Endothelial cell of umbilical vein (primary cell): ENCODE measurements at regions not wholly inside any gene's neighbourhood (a gene's known extent, or its start where the extent isn't known, plus 50 kb on each side); places are given as distances from the start of the nearest gene placed in this dataset.

ENCODE experiments used
- BruUV-seq: library from RNA; stranded (reverse); fragments of 400-500 nt; replicated peaks from 2 replicates; lab custom pipeline; 2021; lab: Mats Ljungman, UMichigan
- CTCF ChIA-PET: fragments of 300-600, 350-600 bp; sonication (Branson Sonifier 250); formaldehyde crosslinking; loops from one replicate; lab custom pipeline; 2021; ENCODE audit warnings: antibody characterized with exemption, inconsistent platforms; lab: Charles Lee
- POLR2A ChIA-PET: fragments of 300-600, 350-600 bp; sonication (Branson Sonifier 250); formaldehyde crosslinking; loops from one replicate; lab custom pipeline; 2021; ENCODE audit warnings: antibody characterized with exemption, inconsistent platforms; lab: Charles Lee
- DNase-seq: peaks from one replicate; pipeline ENCODE4 v3.0.0-alpha.2; 2011; ENCODE audit warnings: low read depth, low spot score
- FAIRE-seq: peaks from 2 replicates; lab custom pipeline; 2011; peaks lifted over from hg19 to GRCh38; lab: Jason Lieb, UNC
- H2AFZ ChIP-seq: 2 replicates; pipeline ENCODE4 v1.6.0; 2012; ENCODE audit warnings: low read depth, low read length, control low read depth, inconsistent platforms
- H3K27ac ChIP-seq: 2 replicates; pipeline ENCODE4 v1.5.1; 2011; ENCODE audit warnings: low read depth, mild to moderate bottlenecking, control low read depth, low read length, moderate library complexity; ENCODE audit not compliant: insufficient read depth
- H3K27me3 ChIP-seq, 2 experiments: 2 replicates each; pipeline versions ENCODE4 v1.6.0 to v1.6.1; 2011; ENCODE audit warnings: low read length in 2 of 2, mixed read lengths in 1 of 2; ENCODE audit not compliant: control insufficient read depth in 2 of 2, insufficient read depth in 2 of 2
- H3K36me3 ChIP-seq, 2 experiments: 2 replicates in 1 of 2; 3 replicates in 1 of 2; pipeline ENCODE4 v1.5.1; 2011; ENCODE audit warnings: low read length in 2 of 2, mild to moderate bottlenecking in 1 of 2, moderate library complexity in 1 of 2; ENCODE audit not compliant: control insufficient read depth in 2 of 2, insufficient read depth in 2 of 2; ENCODE audit errors: extremely low read depth in 1 of 2
- H3K4me1 ChIP-seq: 3 replicates; pipeline ENCODE4 v1.5.1; 2011; ENCODE audit warnings: mild to moderate bottlenecking, low read length; ENCODE audit not compliant: control insufficient read depth, insufficient read depth; ENCODE audit errors: extremely low read depth
- H3K4me2 ChIP-seq: 2 replicates; pipeline ENCODE4 v1.6.1; 2011; ENCODE audit warnings: low read length, control low read depth, mixed read lengths; ENCODE audit not compliant: insufficient read depth
- H3K4me3 ChIP-seq, 3 experiments: fragments of 200-600 bp in 1 of 3; sonication (generic), shearing (Covaris generic) in 1 of 3; replicated peaks in 1 of 3; 2 replicates each; pipeline ENCODE4 v1.5.1; 2011 to 2016; ENCODE audit warnings: control low read depth in 3 of 3, low read length in 3 of 3, mild to moderate bottlenecking in 2 of 3, inconsistent platforms in 1 of 3, low read depth in 1 of 3, moderate library complexity in 1 of 3; ENCODE audit not compliant: insufficient read depth in 1 of 3
- H3K79me2 ChIP-seq: 2 replicates; pipeline ENCODE4 v1.6.0; 2012; ENCODE audit warnings: low read length, inconsistent platforms; ENCODE audit not compliant: control insufficient read depth, insufficient read depth
- H3K9ac ChIP-seq: replicated peaks from 2 replicates; pipeline ENCODE3; 2011; ENCODE audit warnings: low read length, control low read depth; ENCODE audit not compliant: insufficient read depth; ENCODE audit errors: extremely low read depth
- H3K9me1 ChIP-seq: replicated peaks from 3 replicates; pipeline ENCODE4 v1.6.0; 2011; ENCODE audit warnings: mild to moderate bottlenecking, low read length; ENCODE audit not compliant: control insufficient read depth, insufficient read depth; ENCODE audit errors: extremely low read depth
- H3K9me3 ChIP-seq: replicated peaks from 2 replicates; pipeline ENCODE4 v1.5.1; 2012; ENCODE audit warnings: low read length, inconsistent platforms; ENCODE audit not compliant: control insufficient read depth, insufficient read depth
- H4K20me1 ChIP-seq: replicated peaks from 2 replicates; pipeline ENCODE3; 2011; ENCODE audit warnings: mild to moderate bottlenecking, low read length; ENCODE audit not compliant: control insufficient read depth, insufficient read depth; ENCODE audit errors: extremely low read depth
- CTCF ChIP-seq, 2 donors: IDR thresholded peaks; 1 replicate in 1 of 2; 2 replicates in 1 of 2; pipeline ENCODE4 v1.5.1; 2011; ENCODE audit warnings: low read length in 2 of 2, mild to moderate bottlenecking in 2 of 2, moderate library complexity in 2 of 2, control low read depth in 1 of 2, inconsistent platforms in 1 of 2, low read depth in 1 of 2; ENCODE audit not compliant: insufficient read depth in 1 of 2; ENCODE audit errors: extremely low read depth in 1 of 2
- EZH2 ChIP-seq: IDR thresholded peaks from 2 replicates; pipeline ENCODE4 v1.6.1; 2012; ENCODE audit warnings: borderline replicate concordance, low read depth, mild to moderate bottlenecking, moderate library complexity, low read length, inconsistent platforms; ENCODE audit not compliant: severe bottlenecking
- FOS ChIP-seq: IDR thresholded peaks from 2 replicates; pipeline ENCODE4 v1.6.1; 2011; ENCODE audit warnings: mild to moderate bottlenecking, low read length, moderate library complexity, borderline replicate concordance; ENCODE audit not compliant: insufficient read depth
- GATA2 ChIP-seq: IDR thresholded peaks from 2 replicates; pipeline ENCODE4 v1.7.0; 2011; ENCODE audit warnings: low read depth, mild to moderate bottlenecking, moderate library complexity, mixed read lengths, low read length; ENCODE audit not compliant: insufficient read length, insufficient read depth
- JUN ChIP-seq: IDR thresholded peaks from 2 replicates; pipeline ENCODE4 v1.6.1; 2011; ENCODE audit warnings: borderline replicate concordance, low read depth; ENCODE audit not compliant: insufficient read length, insufficient read depth
- MAX ChIP-seq: IDR thresholded peaks from 2 replicates; pipeline ENCODE4 v1.6.1; 2011; ENCODE audit not compliant: insufficient read depth, insufficient read length
- MYC ChIP-seq: IDR thresholded peaks from one replicate; pipeline ENCODE4 v1.6.1; 2011; ENCODE audit warnings: mild to moderate bottlenecking, low read depth, low read length
- POLR2A ChIP-seq: IDR thresholded peaks from 2 replicates; pipeline ENCODE4 v1.6.1; 2012; ENCODE audit warnings: low read depth, mild to moderate bottlenecking, control low read depth, low read length
- POLR2AphosphoS5 ChIP-seq: IDR thresholded peaks from 2 replicates; pipeline ENCODE4 v1.6.1; 2012; ENCODE audit warnings: low read depth, mild to moderate bottlenecking, control low read depth, low read length, moderate library complexity; ENCODE audit not compliant: insufficient read depth
- dilution Hi-C: fragments of 300-500 bp; cut with MboI; formaldehyde crosslinking; loops from one replicate; pipeline ENCODE4 v1.15.0; 2019; ENCODE audit warnings: low sequenced_read_pairs; ENCODE audit not compliant: extremely low pct_ligation_motif_present
- intact Hi-C: fragments of 100-400 bp; cut with micrococcal nuclease; formaldehyde crosslinking; loops from one replicate; pipeline ENCODE4 v1.10.0; 2022

GRCh38 chr12:23421556-23421955, 527.9 kb downstream of the SOX5 start:
- no peak overlapping the region for H3K27ac ChIP-seq
- dilution Hi-C loops = no loop called here
- FAIRE-seq (no peak), DNase-seq (no peak)
- no peaks in the 10 kb centered on the region for H3K4me1 ChIP-seq
- POLR2A ChIA-PET = no interaction called here
- H2AFZ ChIP-seq = no peak overlapping the region
- intact Hi-C loops = no loop called here
- H3K9me3 ChIP-seq = no peaks in the 10 kb centered on the region
- BruUV-seq = no TSS peak
- TF ChIP-seq EZH2 (no peak), POLR2AphosphoS5 (no peak), CTCF (IDR thresholded peaks at IDR 0.05; ENCODE audit: extremely low read depth in 1 of 2, insufficient read depth in 1 of 2, low read depth in 1 of 2, low read length in 2 of 2) (no peak), FOS (no peak), MAX (no peak), GATA2 (no peak), JUN (no peak), MYC (no peak), POLR2A (no peak)
- H3K36me3 ChIP-seq = no peaks in the 10 kb centered on the region
- no peak overlapping the region for H3K4me3 ChIP-seq
- H3K27me3 ChIP-seq = no peaks in the 10 kb centered on the region
- H4K20me1 ChIP-seq = no peaks in the 10 kb centered on the region
- no peaks in the 10 kb centered on the region for H3K79me2 ChIP-seq
- no peaks in the 10 kb centered on the region for H3K9me1 ChIP-seq
- no peak overlapping the region for H3K4me2 ChIP-seq
- no peak overlapping the region for H3K9ac ChIP-seq
- CTCF ChIA-PET = no interaction called here
